HG03520 (cell line): ENCODE measurements at regions not wholly inside any gene's neighbourhood (a gene's known extent, or its start where the extent isn't known, plus 50 kb on each side); places are given as distances from the start of the nearest gene placed in this dataset.
A peak's percentile ranks its signal among the peaks of the same experiment; 100 is the strongest.

Experiments used
- ATAC-seq: cut with Tn5 transposase; IDR thresholded peaks from one replicate; pipeline ENCODE4 v1.9.1; 2021; ENCODE audit warnings: mild to moderate bottlenecking, moderate library complexity; ENCODE audit not compliant: unreplicated experiment

GRCh38 chr10:10829576-10829975 lies 188.1 kb upstream of the CELF2 start:
- no peak for ATAC-seq

- ATAC-seq = no peak
Observed at GRCh38 chr10:10830293-10830986, 187.2 kb upstream of the CELF2 start.

DNA sequence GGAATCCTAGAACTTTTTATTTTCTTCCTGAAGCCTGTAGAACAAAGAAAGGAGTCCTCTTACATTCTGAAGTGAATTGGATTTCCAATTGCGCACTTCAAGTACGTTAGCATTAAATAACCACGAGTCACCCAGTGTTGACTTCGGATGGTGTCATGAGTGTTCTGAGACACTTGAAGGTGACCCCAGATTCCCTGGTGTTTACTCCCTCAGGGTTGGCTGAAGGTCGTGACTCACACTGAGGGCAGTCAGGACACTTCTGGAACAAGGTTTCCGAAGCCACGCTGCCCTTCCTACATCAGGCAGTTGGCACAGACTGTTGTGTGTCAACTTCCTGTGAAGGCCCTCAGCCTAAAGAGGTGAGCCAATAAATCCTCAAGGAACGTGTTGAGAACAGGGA lies 186.6 kb upstream of the CELF2 start:
- no peak for ATAC-seq

GRCh38 chr10:10833955-10834354 lies 183.7 kb upstream of the CELF2 start:
- ATAC-seq = no peak

- no peak for ATAC-seq
Observed at GRCh38 chr10:10844251-10844650, 173.4 kb upstream of the CELF2 start.

DNA sequence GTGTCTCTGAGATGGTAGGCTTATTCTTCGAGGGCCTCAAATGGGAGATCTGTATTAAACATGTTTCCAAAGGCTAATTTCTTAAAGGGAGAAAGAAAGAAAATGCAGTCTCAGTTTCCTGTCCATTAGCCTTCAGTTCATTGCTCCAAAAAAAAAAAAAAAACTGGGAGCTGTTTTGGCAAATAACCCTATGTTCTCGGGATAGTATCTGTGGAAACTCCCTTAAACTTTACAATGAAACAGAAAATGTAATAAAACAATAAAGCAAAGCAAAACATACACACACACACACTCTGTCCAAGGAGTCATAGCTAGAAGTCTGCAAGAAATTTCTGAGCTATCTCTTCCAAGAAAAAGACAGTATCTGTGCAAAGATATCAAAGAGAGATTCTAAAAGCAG lies 172.5 kb upstream of the CELF2 start:
- ATAC-seq = no peak

DNA sequence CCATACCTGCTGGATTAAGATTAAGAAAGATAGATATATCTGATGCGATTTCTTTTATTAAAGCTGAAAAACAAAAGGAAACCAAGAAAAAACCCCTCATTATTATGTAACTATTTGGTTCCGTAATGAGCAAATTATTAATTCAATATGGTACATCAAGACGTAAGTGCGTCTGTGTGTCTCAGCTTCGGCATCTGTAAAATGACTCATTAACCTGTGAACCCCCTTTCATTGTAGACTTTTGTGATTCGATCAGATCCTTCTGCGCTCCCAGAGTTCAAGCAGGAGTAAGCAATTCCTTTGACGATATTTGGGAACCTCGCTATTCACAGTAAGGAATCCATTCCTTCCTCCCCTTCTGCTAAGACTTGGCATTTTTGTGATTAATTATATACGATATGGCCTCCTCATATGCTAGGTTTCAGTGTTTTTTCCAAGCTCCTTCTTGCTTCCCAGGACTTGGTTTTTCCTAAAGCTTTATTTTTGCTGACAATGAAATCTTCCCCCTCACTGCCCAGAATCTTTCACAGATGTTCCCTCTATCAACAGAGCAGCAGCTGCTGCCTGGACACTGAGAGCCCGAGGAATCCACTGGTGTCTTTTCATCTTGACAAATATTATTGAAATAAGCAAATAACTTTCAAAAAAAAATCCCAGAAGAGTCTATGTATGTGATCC lies 171.7 kb upstream of the CELF2 start:
- no peak for ATAC-seq

- no peak for ATAC-seq
Observed at GRCh38 chr10:10846504-10846900, 171.2 kb upstream of the CELF2 start.

- ATAC-seq = no peak
Observed at GRCh38 chr10:10847387-10847786, 170.3 kb upstream of the CELF2 start.

- ATAC-seq = no peak
Observed at GRCh38 chr10:10848488-10849111, 169.1 kb upstream of the CELF2 start.

GRCh38 chr10:10849306-10849705 lies 168.4 kb upstream of the CELF2 start:
- ATAC-seq = no peak

GRCh38 chr10:10850214-10850613 lies 167.5 kb upstream of the CELF2 start:
- no peak for ATAC-seq

DNA sequence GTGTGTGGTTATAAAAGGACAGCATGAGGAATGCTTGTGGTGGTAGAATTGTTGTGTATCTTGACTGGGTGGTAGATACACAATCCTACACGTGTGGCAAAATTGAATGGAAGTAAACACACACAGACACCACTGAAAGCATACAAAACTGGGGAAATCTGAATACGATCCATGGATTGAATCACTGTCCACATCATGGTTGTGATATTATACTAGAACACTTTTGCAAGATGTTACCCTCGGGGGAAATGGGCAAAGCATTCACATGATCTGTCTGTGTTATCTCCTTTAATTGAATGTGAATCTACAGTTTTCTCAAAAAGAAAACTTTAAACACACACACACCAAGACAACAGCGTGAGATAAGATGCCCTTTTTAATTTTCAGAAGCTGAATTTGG lies 165.2 kb upstream of the CELF2 start:
- ATAC-seq = no peak

GRCh38 chr10:10853954-10854353 lies 163.7 kb upstream of the CELF2 start:
- ATAC-seq = no peak

GRCh38 chr10:10854725-10855124 lies 162.9 kb upstream of the CELF2 start:
- ATAC-seq = no peak

DNA sequence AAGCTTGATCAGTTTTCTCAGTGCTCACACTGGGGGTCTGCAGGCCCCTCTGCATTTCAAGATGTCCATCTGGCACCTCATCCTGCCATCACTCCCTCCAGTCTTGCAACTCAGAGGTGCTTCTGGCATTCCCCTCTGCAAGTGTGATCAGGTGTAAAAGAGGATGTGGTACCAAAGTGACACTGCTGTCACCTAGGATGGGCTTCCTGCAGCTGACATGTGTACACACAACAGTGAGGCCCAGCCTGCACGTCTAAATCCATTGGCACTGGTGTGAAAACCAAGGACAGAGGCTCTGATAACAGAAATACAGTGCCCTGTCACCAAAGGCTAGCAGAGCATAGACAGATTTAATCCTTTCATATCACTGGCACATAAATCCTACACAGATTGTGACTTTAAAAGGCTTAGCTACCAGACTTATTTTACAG lies 162.5 kb upstream of the CELF2 start:
- peak; percentile 48 for ATAC-seq

- ATAC-seq = no peak
Observed at GRCh38 chr10:10860455-10860976, 157.2 kb upstream of the CELF2 start.

GRCh38 chr10:10865303-10865702 lies 152.4 kb upstream of the CELF2 start:
- no peak for ATAC-seq

GRCh38 chr10:10865913-10866312 lies 151.8 kb upstream of the CELF2 start:
- ATAC-seq = no peak

DNA sequence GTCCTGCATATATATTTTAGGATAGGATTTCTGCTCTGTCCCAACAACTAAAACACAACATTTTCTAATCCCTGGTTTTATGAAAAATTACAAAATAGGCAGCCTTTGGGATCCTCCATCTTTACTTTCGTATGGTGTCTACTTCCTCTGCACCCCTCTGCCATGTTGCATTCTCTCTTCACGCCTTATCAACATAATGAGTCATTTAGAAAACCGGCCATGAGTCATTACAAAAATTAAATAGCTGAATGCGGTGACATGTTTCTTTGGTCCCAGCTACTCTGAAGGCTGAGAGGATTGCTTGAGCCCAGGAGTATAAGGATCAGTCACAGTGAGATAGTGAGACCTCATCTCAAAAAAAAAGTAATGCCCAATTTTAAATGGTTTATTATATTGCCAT lies 148.1 kb upstream of the CELF2 start:
- peak; percentile 94 for ATAC-seq

DNA sequence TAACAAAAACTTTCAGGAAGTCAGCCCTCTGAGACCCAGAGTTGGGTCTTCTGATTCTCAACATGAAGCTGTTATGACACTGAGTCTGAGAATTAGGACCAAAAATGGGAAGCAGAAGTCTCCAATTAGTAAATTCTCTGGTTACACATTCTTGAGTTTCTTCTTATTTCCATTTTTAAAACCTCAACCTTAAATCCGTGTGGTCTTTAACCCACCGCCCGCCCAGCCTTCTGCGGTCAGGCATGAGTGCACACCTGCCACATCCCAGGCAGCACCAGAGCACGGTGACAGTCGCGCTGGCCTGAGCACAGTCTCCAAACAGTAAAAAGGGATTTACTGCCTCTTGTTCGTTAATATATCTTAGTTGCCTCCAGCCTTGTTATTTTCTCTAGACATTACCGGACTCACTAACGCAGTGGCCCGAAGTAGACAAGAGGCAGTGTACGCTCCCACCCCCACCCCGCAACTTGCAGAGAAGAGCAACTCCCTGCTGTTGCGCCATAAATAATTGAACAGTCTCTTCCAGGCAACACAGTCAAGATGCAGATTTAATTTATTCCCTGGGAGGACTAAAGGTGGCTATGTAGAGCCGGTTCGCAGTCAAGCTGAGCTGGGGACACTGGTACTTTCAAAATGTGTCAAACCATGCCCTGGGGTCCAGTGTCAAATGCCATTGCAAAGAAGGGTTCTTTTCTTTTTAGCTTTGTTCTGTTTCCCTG lies 147.0 kb upstream of the CELF2 start:
- ATAC-seq = peak; percentile 37
